ENCODE measurements at regions not wholly inside any gene's neighbourhood (a gene's known extent, or its start where the extent isn't known, plus 50 kb on each side); places are given as distances from the start of the nearest gene placed in this dataset.

- no peak for TF ChIP-seq EZH2 (IDR thresholded peaks at IDR 0.05; ENCODE audit: low read length, missing control alignments)
- no peak for TF ChIP-seq CTCF (conservative IDR thresholded peaks at IDR 0.05 in 1 of 2, IDR thresholded peaks at IDR 0.05 in 1 of 2; ENCODE audit: low read depth in 1 of 2, low read length in 2 of 2)
Observed at GRCh38 chr6:106906232-106906631, 68.3 kb downstream of the CD24 start.
